GM23338 (cell line): ENCODE measurements at regions not wholly inside any gene's neighbourhood (a gene's known extent, or its start where the extent isn't known, plus 50 kb on each side); places are given as distances from the start of the nearest gene placed in this dataset.

Experiments used
- CREB1 ChIP-seq: fragments of 250-450 bp; sonication (Bioruptor Pico); IDR thresholded peaks from 2 replicates; pipeline ENCODE4 v1.5.0; 2020; ENCODE audit warnings: low read depth, mild to moderate bottlenecking, moderate library complexity
- EZH2 ChIP-seq: fragments of 200-600 bp; sonication (generic); IDR thresholded peaks from one replicate; pipeline ENCODE4 v1.8.0; 2017; ENCODE audit warnings: antibody characterized with exemption, mild to moderate bottlenecking, low read depth; ENCODE audit not compliant: unreplicated experiment
- EZH2phosphoT487 ChIP-seq: fragments of 200-600 bp; sonication (generic); IDR thresholded peaks from one replicate; pipeline ENCODE4 v1.8.1; 2018; ENCODE audit warnings: antibody characterized with exemption; ENCODE audit not compliant: unreplicated experiment
- JUNB ChIP-seq: IDR thresholded peaks from one replicate; pipeline ENCODE4 v1.6.1; 2016; ENCODE audit warnings: antibody characterized with exemption; ENCODE audit not compliant: unreplicated experiment
- NANOG ChIP-seq: IDR thresholded peaks from 2 replicates; pipeline ENCODE4 v1.6.1; 2016; ENCODE audit warnings: antibody characterized with exemption, borderline replicate concordance
- POLR2AphosphoS5 ChIP-seq: IDR thresholded peaks from 2 replicates; pipeline ENCODE4 v1.6.1; 2016; ENCODE audit warnings: antibody characterized with exemption, low read depth
- ZNF114 ChIP-seq: fragments of 250-450 bp; sonication (Bioruptor Pico); IDR thresholded peaks from 2 replicates; pipeline ENCODE4 v1.5.0; 2020; ENCODE audit warnings: mild to moderate bottlenecking, moderate library complexity
- ZNF331 ChIP-seq: fragments of 250-450 bp; sonication (Bioruptor Pico); IDR thresholded peaks from 2 replicates; pipeline ENCODE4 v1.5.0; 2020; ENCODE audit warnings: low read depth, mild to moderate bottlenecking, moderate library complexity
- TF ChIP-seq, protein P1 (sequence below): fragments of 250-450 bp; sonication (Bioruptor Pico); IDR thresholded peaks from 2 replicates; pipeline ENCODE4 v1.5.0; 2020; ENCODE audit warnings: mild to moderate bottlenecking, moderate library complexity
- TF ChIP-seq, protein P2 (sequence below): IDR thresholded peaks from one replicate; pipeline ENCODE4 v1.6.1; 2018; ENCODE audit warnings: antibody characterized with exemption; ENCODE audit not compliant: unreplicated experiment

DNA sequence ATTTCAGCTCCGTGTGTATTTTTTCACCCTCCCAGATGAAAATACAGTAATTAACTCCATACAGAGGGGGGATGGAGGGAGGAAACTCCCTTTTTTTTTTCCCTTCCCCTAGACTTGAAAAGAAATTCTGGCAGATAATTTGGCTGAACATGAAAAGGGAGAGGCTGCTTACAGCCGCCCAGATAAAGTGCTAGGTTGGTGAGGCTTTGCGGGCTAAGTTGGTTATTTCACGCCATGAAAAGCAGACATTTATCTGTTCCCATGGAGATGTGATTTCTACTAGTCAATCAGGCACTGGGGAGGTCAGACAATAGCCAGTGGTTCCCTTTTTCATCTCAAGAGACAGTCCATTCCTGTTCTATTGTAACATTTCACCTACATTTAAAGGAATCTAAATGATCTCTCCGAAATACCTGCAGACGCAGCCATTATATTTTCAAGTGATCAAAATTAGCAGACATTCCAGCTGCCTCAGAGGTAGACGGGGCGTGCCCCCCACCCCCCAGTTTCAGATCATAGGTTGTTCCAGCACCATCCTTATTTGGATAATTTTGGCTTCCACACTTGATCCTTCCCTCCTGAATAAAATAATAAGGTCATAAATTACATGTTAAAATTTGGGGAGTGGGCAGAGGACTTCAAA is 143.9 kb upstream of the ZNF217 start (continued):
- TF ChIP-seq, protein P1, sequence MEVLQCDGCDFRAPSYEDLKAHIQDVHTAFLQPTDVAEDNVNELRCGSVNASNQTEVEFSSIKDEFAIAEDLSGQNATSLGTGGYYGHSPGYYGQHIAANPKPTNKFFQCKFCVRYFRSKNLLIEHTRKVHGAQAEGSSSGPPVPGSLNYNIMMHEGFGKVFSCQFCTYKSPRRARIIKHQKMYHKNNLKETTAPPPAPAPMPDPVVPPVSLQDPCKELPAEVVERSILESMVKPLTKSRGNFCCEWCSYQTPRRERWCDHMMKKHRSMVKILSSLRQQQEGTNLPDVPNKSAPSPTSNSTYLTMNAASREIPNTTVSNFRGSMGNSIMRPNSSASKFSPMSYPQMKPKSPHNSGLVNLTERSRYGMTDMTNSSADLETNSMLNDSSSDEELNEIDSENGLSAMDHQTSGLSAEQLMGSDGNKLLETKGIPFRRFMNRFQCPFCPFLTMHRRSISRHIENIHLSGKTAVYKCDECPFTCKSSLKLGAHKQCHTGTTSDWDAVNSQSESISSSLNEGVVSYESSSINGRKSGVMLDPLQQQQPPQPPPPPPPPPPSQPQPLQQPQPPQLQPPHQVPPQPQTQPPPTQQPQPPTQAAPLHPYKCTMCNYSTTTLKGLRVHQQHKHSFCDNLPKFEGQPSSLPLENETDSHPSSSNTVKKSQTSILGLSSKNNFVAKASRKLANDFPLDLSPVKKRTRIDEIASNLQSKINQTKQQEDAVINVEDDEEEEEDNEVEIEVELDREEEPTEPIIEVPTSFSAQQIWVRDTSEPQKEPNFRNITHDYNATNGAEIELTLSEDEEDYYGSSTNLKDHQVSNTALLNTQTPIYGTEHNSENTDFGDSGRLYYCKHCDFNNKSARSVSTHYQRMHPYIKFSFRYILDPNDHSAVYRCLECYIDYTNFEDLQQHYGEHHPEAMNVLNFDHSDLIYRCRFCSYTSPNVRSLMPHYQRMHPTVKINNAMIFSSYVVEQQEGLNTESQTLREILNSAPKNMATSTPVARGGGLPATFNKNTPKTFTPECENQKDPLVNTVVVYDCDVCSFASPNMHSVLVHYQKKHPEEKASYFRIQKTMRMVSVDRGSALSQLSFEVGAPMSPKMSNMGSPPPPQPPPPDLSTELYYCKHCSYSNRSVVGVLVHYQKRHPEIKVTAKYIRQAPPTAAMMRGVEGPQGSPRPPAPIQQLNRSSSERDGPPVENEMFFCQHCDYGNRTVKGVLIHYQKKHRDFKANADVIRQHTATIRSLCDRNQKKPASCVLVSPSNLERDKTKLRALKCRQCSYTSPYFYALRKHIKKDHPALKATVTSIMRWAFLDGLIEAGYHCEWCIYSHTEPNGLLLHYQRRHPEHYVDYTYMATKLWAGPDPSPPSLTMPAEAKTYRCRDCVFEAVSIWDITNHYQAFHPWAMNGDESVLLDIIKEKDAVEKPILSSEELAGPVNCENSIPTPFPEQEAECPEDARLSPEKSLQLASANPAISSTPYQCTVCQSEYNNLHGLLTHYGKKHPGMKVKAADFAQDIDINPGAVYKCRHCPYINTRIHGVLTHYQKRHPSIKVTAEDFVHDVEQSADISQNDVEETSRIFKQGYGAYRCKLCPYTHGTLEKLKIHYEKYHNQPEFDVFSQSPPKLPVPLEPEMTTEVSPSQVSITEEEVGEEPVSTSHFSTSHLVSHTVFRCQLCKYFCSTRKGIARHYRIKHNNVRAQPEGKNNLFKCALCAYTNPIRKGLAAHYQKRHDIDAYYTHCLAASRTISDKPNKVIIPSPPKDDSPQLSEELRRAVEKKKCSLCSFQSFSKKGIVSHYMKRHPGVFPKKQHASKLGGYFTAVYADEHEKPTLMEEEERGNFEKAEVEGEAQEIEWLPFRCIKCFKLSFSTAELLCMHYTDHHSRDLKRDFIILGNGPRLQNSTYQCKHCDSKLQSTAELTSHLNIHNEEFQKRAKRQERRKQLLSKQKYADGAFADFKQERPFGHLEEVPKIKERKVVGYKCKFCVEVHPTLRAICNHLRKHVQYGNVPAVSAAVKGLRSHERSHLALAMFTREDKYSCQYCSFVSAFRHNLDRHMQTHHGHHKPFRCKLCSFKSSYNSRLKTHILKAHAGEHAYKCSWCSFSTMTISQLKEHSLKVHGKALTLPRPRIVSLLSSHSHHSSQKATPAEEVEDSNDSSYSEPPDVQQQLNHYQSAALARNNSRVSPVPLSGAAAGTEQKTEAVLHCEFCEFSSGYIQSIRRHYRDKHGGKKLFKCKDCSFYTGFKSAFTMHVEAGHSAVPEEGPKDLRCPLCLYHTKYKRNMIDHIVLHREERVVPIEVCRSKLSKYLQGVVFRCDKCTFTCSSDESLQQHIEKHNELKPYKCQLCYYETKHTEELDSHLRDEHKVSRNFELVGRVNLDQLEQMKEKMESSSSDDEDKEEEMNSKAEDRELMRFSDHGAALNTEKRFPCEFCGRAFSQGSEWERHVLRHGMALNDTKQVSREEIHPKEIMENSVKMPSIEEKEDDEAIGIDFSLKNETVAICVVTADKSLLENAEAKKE (CRISPR knock-in tag), result no peak
- TF ChIP-seq EZH2 (no peak), POLR2AphosphoS5 (no peak), ZNF114 (no peak), JUNB (no peak), EZH2phosphoT487 (no peak), ZNF331 (CRISPR knock-in tag) (no peak), NANOG (no peak), CREB1 (CRISPR knock-in tag) (no peak)
- TF ChIP-seq, protein P2, sequence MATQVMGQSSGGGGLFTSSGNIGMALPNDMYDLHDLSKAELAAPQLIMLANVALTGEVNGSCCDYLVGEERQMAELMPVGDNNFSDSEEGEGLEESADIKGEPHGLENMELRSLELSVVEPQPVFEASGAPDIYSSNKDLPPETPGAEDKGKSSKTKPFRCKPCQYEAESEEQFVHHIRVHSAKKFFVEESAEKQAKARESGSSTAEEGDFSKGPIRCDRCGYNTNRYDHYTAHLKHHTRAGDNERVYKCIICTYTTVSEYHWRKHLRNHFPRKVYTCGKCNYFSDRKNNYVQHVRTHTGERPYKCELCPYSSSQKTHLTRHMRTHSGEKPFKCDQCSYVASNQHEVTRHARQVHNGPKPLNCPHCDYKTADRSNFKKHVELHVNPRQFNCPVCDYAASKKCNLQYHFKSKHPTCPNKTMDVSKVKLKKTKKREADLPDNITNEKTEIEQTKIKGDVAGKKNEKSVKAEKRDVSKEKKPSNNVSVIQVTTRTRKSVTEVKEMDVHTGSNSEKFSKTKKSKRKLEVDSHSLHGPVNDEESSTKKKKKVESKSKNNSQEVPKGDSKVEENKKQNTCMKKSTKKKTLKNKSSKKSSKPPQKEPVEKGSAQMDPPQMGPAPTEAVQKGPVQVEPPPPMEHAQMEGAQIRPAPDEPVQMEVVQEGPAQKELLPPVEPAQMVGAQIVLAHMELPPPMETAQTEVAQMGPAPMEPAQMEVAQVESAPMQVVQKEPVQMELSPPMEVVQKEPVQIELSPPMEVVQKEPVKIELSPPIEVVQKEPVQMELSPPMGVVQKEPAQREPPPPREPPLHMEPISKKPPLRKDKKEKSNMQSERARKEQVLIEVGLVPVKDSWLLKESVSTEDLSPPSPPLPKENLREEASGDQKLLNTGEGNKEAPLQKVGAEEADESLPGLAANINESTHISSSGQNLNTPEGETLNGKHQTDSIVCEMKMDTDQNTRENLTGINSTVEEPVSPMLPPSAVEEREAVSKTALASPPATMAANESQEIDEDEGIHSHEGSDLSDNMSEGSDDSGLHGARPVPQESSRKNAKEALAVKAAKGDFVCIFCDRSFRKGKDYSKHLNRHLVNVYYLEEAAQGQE, result no peak
